ENCODE measurements at regions not wholly inside any gene's neighbourhood (a gene's known extent, or its start where the extent isn't known, plus 50 kb on each side); places are given as distances from the start of the nearest gene placed in this dataset.

DNA sequence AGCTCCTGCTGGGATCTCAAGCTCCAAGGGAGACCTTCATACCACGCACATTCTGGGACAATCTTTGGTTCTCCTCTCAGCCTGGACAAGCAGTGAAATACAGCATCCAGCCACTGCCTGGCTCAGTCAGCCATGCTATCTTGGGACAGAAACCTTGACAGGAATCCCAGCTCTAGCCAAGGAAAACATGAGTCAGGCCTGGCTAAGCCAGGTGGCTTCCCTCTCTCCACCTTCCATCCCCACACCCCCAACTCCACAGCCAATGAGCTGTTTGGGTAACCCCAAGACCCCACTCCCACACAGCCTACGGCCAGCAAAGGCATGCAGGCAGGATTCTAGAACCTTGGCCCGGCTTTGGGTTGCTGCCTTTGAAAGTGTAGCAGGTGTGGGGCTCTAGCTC, 64.9 kb downstream of the MCFD2 start:
- peak; percentile 86 for DNase-seq
- in situ Hi-C loops (cut with HindIII; ENCODE audit: low pct_ligation_motif_present, low pct_unique_long_range_greater_than_20kb, low sequenced_read_pairs): no loop called here

DNA sequence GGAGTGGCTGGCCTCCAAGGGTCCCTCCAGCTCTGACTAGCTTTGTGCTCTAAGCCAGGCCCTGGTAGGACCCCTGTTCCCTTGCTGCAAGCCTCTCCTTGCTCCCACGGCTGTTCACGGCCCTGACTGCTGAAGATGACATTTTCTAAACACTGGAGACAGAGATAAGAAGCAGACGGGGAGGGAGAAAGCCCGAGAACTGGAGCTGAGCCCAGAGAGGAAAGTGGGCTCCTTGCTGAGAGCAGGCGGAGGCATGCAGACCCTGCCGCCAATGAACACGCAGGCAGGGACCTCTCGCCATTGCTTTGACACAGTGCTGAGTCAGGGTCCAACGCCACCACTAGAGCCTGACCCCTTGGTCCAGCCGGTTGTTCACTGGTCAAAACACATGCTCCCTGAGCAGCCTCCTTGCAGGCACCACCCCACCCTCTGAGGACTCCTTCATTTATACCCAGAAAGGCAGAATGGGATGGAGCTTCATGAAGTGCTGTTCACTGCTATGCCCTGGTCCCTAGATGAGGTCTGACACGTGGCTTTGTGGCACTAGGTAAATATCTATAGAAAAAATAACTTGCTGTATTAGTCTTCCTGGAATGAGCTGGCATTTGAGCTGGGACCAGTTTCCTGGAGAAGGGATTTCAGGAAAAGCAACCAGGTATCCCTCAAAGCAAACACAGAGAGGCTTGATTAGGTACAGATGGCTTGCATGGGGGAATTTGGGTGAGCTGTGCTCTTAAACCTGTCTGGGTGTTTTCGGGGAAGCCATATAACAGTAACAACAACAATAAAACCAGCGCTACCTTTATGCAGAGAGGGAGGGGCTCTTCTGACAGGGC, 65.7 kb downstream of the MCFD2 start:
- in situ Hi-C loops (cut with HindIII; ENCODE audit: low pct_ligation_motif_present, low pct_unique_long_range_greater_than_20kb, low sequenced_read_pairs): no loop called here
- no peak for DNase-seq

DNA sequence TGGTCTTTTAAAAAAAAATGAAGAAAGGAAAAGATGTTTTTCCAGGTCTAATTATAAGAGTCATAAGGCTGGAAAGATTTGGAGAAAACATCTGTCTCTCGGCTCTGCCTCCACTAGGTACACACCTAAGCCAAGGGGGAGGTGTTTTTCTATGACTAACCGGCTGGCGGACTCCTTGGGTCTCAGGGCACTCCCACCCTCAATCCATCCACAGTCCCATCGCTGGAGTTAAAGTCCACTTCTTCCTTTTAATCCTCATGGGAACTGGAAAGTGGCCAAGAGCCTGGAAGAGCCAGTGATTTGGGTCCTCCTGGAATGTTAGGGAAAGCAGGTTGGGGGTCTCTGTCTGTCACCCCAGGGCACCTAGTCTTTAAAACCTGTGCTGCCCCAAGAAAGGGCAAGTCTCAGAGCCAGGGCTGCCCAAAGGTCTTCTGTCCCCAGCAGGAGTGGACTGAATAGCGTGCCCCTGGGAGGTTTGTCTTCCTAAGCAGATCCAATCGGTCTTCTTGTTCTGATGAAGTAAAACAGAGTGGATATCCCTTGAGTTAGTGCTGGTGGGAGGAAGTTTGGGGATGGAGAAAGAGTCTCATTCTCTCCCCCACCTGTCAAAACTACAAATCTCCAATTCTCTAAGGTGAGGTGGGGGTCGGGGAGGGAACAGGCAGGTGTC, 66.4 kb downstream of the MCFD2 start:
- in situ Hi-C loops (cut with HindIII; ENCODE audit: low pct_ligation_motif_present, low pct_unique_long_range_greater_than_20kb, low sequenced_read_pairs): no loop called here
- no peak for DNase-seq

DNA sequence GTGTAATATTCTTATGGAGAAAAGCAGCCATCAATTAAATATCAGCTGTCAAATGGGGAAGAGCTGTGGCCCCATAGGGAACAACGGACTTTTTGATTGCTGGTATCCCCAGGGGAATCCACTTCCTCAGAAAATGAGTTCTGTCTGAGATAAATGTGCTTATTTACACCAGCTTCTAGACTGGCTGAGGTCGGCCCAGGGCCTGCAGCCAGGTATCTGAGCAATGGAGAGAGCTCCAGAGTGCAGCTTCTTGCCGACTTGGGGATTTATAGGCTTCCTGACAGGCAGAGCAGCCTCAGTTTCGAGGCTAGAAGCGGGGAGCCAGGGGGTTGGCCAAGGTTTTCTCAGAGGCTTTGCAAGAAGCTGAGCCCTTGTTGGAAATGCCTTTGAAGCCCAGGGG, 67.2 kb downstream of the MCFD2 start:
- in situ Hi-C loops (cut with HindIII; ENCODE audit: low pct_ligation_motif_present, low pct_unique_long_range_greater_than_20kb, low sequenced_read_pairs): no loop called here
- DNase-seq: no peak

DNA sequence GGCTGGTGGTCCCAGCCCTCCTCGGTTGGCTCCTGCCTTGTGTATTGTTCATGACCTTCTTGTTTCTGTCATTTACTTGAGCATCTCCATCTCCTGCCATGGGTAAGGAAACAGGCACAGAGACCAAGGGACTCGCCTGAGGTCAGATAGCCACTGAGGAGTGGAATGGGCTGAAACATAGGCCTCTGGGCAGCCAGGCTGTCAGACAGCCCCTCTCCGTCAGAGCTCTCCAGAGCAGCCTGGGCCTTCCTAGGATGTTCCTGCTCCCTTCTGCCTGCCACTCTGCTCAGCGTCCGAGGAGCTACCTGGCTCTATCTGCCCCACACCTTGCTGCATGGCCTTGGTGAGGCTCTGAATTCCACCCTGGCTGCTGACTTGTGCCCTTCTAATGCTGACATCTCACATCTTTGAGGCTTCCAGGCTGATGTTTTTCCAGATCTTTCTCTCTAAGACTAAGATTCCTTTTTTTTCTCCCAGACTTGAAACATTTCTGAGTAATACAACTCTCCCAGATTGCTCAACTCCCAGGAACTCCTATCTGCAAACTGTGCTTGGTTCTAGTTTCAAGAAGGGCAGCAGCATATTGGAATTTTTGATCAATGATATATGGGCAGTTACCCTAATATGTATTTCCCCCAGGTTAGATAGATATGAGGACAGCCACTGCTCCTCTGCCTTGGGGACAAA, 67.7 kb downstream of the MCFD2 start:
- DNase-seq: no peak
- in situ Hi-C loops (cut with HindIII; ENCODE audit: low pct_ligation_motif_present, low pct_unique_long_range_greater_than_20kb, low sequenced_read_pairs): no loop called here

DNA sequence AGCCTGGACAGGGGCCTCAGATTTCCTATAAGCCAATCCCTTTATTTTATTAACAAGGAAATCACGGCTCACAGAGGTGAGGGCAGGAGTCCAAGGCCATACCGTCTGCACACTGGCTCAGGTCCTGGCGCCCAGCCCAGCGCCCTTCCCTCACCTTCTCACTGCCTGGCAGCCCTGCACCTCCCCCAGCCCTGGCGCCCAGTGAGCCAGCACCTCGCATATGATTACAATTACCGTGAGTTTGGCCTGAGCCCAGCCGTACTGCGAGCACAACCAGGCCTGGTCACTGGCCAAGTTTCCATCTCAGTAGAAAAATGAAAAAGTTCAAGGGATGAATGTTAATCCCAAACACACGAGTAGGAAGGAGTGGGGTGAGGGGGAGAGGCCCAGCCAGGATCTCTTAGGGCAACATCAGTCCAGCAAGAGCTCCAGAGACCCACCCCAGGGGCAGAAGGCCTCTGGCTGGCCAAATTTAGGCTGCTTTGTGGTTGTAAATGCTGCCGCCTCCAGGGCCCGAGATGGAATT, 68.4 kb downstream of the MCFD2 start:
- in situ Hi-C loops (cut with HindIII; ENCODE audit: low pct_ligation_motif_present, low pct_unique_long_range_greater_than_20kb, low sequenced_read_pairs): no loop called here
- DNase-seq: peak; percentile 64

DNA sequence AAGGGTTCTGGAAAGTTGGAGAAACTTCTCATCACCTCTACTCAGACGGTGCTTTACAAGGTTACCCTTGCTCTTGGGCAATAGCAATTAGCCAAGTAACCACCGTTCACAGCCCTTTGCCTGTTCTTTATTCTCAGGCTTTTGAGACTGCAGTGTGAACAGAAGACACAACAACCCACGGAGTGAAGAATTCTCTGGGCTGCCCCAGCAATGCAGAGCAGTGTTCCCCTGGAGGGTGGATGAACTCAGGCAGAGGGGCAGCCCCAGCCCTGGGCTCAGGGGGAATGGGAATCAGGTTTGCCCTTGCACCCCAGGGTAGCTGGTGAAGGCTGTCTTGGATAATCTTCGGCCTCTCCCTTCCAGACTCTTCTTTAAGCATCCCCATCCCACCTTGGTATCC, 69.1 kb downstream of the MCFD2 start:
- in situ Hi-C loops (cut with HindIII; ENCODE audit: low pct_ligation_motif_present, low pct_unique_long_range_greater_than_20kb, low sequenced_read_pairs): no loop called here

DNA sequence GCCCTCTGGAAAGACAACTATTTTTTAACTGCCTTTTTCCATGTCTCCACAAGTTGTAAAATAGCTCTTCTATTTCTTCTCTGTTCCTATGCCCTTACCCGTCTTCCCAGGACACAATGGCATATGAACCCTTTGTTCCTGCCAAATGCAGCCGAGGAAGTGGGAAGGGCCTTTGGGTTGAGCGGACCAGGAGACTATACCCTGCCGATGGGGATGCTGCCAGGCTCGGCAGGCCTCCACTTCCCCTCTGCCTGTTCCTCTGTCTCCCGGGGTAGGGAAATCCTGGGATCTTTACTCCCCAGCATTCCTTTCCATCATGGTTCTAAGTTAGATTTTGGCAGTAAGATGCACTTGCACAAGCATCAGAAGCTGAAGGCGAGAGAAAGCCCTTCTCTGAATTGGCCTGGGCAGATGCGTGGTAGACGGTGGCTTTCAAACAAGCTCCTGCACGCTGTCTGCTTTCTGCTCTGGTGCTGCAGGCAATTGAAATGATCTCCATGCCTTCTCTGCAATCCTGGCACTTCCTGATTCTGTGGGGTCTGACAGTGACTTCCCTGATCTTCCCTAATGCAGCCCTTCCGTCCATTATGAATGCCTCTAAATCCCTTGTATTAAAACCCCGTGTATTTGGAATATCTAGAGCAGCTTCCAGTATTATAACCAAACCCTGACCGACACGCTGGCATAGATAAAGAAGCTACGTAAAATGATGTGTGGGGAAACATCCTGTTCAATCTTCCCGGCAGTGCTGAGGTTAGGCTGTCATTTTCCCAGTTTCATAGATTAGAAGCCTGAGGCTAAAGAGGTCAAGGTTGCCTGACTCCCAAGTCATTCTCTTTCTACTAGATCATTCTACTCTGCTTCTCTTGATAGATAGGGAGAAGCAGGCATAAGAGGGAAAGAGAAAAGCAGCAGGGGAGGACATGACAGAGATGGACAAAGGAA, 69.8 kb downstream of the MCFD2 start:
- in situ Hi-C loops (cut with HindIII; ENCODE audit: low pct_ligation_motif_present, low pct_unique_long_range_greater_than_20kb, low sequenced_read_pairs): no loop called here
- no peak for DNase-seq

More for the DNA sequence above, 69.1 kb downstream of the MCFD2 start:
- no peak for DNase-seq

DNA sequence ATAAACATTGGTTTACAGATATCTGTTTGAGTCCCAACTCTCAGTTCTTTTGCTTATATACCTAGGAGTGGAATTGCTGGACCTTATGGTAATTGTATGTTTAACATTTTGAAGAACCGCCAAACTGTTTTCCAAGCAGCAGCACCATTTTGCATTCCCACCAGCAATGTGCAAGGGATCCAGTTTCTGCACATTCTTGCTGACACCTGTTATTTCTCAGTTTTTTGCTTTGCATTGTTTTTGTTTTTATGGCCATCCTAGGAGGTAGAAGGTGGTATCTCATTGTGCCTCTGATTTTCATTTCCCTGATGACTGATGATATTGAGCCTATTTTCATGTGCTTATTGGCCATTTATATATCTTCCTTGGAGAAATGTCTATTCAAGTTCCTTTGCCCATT, 71.2 kb downstream of the MCFD2 start:
- in situ Hi-C loops (cut with HindIII; ENCODE audit: low pct_ligation_motif_present, low pct_unique_long_range_greater_than_20kb, low sequenced_read_pairs): no loop called here
- no peak for DNase-seq

DNA sequence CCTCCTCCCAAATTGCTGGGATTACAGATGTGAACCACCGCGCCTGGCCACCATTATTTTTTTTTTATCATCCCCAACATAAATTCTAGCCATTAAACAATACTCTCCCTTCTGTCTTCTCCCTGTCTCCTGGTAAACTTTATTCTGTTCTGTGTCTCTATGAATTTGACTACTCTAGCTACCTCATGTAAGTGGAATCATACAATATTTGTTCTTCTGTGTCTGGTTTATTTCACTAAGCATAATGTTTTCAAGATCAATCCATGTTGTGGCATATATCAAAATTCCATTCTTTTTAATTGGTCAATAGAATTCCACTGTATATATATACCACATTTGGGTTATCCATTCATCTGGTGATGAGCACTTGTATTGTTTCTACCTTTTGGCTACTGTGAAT, 71.6 kb downstream of the MCFD2 start:
- in situ Hi-C loops (cut with HindIII; ENCODE audit: low pct_ligation_motif_present, low pct_unique_long_range_greater_than_20kb, low sequenced_read_pairs): no loop called here
- DNase-seq: no peak

DNA sequence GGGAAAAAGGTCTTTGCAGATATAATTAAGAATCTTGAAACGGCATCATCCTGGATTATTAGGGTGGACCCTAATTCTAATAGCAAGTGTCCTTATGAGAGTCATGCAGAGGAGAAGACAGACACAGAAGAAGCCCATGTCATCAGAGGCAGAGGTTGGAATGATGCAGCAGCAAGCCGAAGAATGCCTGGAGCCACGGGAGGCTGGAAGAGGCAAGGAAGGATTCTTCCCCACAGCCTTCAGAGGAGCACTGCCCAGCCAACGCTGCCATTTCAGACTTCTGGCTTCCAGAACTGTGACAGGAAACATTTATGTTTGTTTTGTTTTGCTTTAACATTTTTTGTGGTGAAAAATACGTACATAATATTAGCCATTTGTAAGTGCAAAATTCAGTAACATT, 72.3 kb downstream of the MCFD2 start:
- in situ Hi-C loops (cut with HindIII; ENCODE audit: low pct_ligation_motif_present, low pct_unique_long_range_greater_than_20kb, low sequenced_read_pairs): no loop called here
- no peak for DNase-seq

DNA sequence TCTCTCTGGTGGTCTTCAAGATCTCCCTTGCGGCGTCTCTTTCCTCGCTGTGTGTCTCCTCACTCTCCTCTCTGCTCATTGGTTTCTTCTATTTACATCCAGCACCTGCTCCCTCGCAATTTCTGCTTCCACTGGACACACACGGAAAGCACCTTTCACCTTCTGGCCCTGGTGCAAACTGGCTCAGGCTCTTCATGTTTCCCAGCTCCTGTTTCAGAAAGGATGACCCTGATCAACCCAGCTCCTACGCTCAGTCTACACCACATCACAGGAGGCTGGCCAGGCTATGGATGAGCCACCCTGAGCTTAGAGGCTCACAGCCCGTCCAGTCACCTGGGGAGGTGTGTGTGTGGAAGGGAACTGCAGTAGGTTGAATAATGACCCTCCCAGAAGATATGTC, 72.7 kb downstream of the MCFD2 start:
- DNase-seq: no peak
- in situ Hi-C loops (cut with HindIII; ENCODE audit: low pct_ligation_motif_present, low pct_unique_long_range_greater_than_20kb, low sequenced_read_pairs): no loop called here

DNA sequence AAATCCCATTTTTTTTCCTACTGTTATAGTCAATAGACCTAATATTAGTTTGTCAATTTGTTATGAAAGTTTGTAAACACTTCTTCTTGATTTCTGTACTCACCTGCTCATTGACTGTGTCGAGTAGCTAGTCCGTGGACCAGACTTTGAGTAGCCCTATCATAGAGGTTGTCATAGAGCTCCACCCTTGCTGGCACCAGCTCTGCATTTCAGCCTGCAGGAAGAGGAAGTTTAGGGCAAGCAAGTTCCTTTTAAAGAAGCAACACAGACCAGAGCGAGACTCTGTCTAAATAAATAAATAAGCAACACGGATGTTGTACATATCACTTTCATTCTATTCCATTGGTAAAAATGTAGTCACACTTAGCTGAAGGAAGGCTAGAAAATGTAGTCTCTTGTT, 74.0 kb downstream of the MCFD2 start:
- no peak for DNase-seq
- in situ Hi-C loops (cut with HindIII; ENCODE audit: low pct_ligation_motif_present, low pct_unique_long_range_greater_than_20kb, low sequenced_read_pairs): no loop called here

DNA sequence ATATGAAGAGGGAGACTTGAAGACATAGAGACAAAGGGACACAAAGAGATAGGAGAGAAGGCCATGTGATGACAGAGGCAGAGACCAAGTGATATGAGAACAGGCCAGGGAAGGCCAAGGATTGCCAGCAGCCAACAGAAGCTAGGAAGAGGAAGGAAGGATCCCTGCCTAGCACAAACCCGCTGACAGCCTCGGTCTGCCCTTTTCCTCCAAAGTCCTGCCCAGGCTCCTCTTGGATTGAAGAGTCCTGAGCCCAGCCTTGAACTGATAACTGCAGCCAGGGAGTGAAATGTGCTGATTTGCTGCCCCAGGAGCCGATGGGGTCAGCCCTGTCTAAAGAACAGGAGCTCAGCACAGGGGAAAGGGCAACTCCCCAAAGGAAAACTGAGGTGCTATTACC, 76.6 kb downstream of the MCFD2 start:
- in situ Hi-C loops (cut with HindIII; ENCODE audit: low pct_ligation_motif_present, low pct_unique_long_range_greater_than_20kb, low sequenced_read_pairs): no loop called here
- no peak for DNase-seq

DNA sequence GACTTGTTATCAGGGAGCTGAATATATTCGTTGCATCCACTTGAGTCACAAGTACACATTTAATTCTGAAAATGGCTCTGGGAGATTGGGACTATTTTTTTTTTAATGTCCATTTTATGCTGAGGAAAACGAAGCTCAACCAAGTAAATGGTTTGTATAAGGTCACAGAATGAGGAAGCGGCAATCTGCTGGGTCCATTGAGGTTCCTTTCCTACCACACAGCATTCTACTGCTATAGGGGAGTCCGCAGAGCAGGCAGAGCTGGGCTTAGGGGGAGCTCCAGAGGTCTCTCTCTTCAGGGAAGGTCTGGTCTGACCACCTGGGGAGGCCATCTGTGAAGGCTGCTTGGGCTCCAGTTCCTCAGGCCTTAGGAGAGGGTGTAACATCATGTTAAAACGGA, 77.9 kb downstream of the MCFD2 start:
- no peak for DNase-seq
- in situ Hi-C loops (cut with HindIII; ENCODE audit: low pct_ligation_motif_present, low pct_unique_long_range_greater_than_20kb, low sequenced_read_pairs): no loop called here

DNA sequence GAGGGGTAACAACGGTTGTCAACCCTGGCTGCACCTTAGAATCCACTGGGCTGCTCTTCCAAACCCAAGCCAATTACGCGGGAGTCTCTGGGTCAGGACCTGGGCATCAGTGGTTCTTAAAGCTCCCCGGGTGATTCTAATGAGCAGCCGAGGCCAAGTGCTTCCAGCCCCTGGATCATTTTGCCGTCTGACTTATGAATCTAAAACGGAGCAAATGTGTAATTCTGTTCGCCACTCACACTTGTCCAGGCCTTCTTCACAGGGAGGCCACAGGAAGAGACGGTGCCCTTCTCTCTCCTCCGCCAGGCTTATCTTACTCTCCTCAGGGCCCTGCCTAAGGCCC, 78.5 kb downstream of the MCFD2 start:
- no peak for DNase-seq
- in situ Hi-C loops (cut with HindIII; ENCODE audit: low pct_ligation_motif_present, low pct_unique_long_range_greater_than_20kb, low sequenced_read_pairs): no loop called here

DNA sequence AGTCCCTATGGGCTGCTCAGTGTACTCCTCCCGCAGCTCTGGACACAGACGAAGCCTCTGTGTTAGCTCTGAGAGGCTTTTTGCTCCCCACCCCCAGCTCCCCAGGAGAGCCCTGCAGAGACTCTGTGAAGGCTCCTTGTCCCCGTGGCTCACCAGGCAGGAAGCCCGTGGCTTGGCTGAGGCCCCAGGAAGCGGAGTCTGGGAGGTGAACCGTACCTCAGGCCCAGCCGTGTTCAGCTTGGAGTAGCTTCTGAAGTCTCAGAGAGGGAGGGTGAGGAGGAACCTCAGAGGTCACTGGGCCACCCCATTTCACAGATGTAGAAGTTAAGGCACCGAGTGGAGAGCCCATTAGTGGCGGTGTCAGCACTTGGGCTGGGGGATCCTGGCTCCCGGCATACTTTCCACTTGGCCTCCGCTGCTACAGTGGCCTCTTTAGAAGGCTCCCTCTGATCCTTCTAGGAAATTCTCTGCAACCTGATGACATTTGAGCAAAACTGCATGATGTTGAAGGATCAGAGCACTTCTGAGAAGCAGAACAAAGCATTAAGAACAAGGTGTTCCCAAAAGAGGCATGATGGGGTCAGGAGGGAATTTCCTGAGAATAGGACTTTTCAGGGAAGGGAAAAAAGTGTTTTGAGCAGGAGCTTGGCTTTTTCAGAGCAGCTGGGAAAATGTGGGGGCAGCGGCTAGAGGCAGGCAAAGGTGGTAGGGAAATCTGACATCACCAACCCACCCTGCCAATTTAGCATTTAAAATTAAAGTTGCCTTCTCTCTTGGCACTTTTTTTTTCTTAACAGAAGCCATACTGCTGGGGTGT, 79.1 kb downstream of the MCFD2 start:
- in situ Hi-C loops (cut with HindIII; ENCODE audit: low pct_ligation_motif_present, low pct_unique_long_range_greater_than_20kb, low sequenced_read_pairs): no loop called here
- peak; percentile 68 for DNase-seq

DNA sequence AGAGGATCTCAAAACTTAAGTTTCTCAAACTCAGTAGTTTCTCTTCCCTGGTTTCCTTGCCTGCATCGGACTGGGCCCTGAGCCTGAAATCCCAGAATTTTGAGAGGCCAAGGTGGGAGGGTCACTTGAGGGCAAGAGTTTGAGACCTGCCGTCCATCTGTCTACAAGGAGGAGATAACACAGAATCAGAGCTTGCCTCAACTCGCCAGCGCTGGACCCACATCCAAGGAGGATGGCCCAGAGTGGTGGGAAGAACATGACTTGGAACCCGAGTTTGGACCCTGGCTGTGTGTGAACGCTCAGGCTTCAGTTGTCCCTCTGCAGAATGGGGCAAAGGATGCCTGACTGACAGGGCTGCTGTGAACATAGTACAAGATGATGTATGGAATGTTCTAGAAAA, 80.1 kb downstream of the MCFD2 start:
- no peak for DNase-seq
- in situ Hi-C loops (cut with HindIII; ENCODE audit: low pct_ligation_motif_present, low pct_unique_long_range_greater_than_20kb, low sequenced_read_pairs): no loop called here

Data from ACHN (cell line).